GM10248 (cell line): ENCODE measurements at regions not wholly inside any gene's neighbourhood (a gene's known extent, or its start where the extent isn't known, plus 50 kb on each side); places are given as distances from the start of the nearest gene placed in this dataset.

Experiments used
- CTCF ChIA-PET: fragments of 300-600 bp; sonication (Branson Sonifier 250); formaldehyde crosslinking; extraction: SDS; loops from one replicate; lab custom pipeline; 2021; ENCODE audit warnings: antibody characterized with exemption; lab: Yijun Ruan, JAX
- POLR2A ChIA-PET: fragments of 350-650 bp; sonication (Branson Sonifier 250); formaldehyde crosslinking; extraction: SDS; loops from one replicate; lab custom pipeline; 2020; ENCODE audit warnings: antibody characterized with exemption; lab: Yijun Ruan, JAX
- DNase-seq: peaks from one replicate; pipeline ENCODE4 v3.0.0; 2012; ENCODE audit errors: extremely low spot score
- CTCF ChIP-seq: IDR thresholded peaks from 2 replicates; pipeline ENCODE4 v1.5.1; 2012; ENCODE audit warnings: mild to moderate bottlenecking, low read depth; ENCODE audit errors: extremely low read depth, missing control alignments, control extremely low read depth

- CTCF ChIA-PET = no interaction called here
- POLR2A ChIA-PET = no interaction called here
- no peak for DNase-seq
- no peak for TF ChIP-seq CTCF
These were observed 151.0 kb downstream of the OSR1 start for GRCh38 chr2:19207452-19207851.

DNA sequence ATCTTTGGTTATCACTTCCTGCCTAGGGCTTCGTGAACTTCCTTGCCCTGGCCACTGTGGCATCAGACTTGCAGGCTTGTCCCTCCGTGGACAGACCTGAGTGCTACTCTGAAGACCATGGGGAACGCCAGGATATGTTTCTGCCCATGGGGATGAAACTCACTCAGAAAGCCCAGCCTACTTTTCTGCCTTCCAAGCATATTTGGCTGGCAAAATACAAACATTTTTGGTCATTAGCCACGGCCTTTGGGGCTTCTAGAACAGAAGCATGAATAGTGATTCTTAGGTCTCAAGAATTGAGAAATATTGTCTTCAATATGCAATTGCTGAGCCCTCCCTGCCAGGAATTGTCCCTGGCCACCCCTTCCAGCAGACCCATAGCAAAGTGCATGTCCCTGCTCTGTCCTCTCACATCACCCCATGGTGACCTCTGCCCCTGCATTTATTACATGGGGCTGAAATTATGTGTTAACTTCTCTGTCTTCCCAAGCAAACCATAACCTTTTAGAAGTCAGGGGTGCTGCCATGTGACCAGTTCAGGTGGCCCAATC lies 152.4 kb downstream of the OSR1 start:
- TF ChIP-seq CTCF = no peak
- CTCF ChIA-PET = interaction anchor here (1.2 kb wide), 1 partner anchor 18 kb away, joined by 3 read pairs; no protein-coding TSS in a partner anchor
- DNase-seq = no peak
- POLR2A ChIA-PET = no interaction called here

DNA sequence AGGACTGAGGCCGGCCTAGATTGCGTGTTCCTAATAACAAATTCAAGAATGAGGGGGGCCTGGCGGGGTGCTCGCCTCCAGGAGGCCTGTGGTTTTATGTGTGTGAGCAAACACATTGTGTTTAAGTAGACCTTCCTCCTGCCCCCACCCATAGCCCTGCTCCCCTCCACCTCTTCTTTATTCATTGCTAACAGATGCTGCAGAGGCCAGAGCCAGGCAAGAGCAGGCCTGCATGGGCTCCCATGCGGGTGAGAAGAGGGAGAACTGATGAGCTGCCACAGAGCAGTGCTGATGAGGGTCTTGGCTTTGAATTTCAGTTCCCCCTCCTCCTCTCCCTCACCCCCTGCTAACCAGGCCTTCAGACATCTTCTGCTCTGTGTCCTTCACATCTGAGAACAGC lies 154.6 kb downstream of the OSR1 start:
- ChIA-PET POLR2A (no interaction called here), CTCF (no interaction called here)
- DNase-seq = no peak
- no peak for TF ChIP-seq CTCF

- CTCF ChIA-PET = interaction anchor here (1.2 kb wide), 1 partner anchor 11 kb away, joined by 4 read pairs; no protein-coding TSS in a partner anchor
- TF ChIP-seq CTCF = no peak
- POLR2A ChIA-PET = no interaction called here
- DNase-seq = no peak
These were observed 156.4 kb downstream of the OSR1 start for GRCh38 chr2:19201911-19202462.

DNA sequence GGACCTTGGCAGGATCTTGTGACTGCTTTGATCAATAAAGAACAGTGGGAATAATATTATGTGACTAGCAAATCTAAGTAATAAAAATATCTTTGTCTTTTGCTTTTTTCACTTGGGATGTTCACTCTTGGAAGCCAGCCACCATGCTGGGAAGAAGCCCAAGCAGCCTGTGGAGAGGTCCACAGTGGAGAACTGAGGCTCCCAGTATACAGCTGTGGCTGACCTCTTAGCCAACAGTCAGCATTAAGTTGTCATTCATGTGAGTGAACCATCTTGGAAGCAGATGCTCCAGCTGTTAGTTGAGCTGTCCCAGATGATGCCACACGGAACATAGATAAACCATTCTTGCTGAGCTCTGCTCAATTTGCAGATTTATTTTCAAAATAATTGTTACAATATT lies 160.0 kb downstream of the OSR1 start:
- CTCF ChIA-PET = no interaction called here
- no peak for TF ChIP-seq CTCF
- DNase-seq = no peak
- POLR2A ChIA-PET = no interaction called here

DNA sequence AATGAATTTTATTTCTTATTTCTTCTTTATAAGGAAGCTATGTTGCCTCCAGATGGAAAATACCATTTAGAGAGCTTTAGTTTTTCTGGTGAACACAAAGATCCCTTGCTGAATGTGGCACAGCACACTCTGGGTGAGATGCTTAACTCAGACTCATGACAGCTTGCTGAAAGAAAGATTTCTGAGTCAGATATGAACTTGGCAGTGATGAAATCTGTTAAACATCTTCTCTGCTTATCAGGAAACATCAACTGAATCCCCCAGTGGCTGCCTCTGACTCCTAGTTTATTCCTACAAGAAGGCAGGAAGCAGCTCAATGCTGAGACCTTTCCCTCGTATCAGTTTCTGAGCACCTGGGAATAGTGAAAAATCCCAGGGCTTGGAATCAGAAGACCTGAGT lies 162.8 kb downstream of the OSR1 start:
- TF ChIP-seq CTCF = no peak
- ChIA-PET CTCF (interaction anchor here (1.3 kb wide), 1 partner anchor 12 kb away, joined by 3 read pairs; no protein-coding TSS in a partner anchor), POLR2A (no interaction called here)
- no peak for DNase-seq
